ENCODE measurements at regions not wholly inside any gene's neighbourhood (a gene's known extent, or its start where the extent isn't known, plus 50 kb on each side); places are given as distances from the start of the nearest gene placed in this dataset.
"Not testable (repeated sequence)": the region's sequence is repeated elsewhere in the genome, so short reads cannot be mapped to it uniquely, and the experiment has no call there.

GRCh38 chr7:119968411-119968810, 304.6 kb upstream of the KCND2 start:
- not testable (repeated sequence) for DNase-seq

DNA sequence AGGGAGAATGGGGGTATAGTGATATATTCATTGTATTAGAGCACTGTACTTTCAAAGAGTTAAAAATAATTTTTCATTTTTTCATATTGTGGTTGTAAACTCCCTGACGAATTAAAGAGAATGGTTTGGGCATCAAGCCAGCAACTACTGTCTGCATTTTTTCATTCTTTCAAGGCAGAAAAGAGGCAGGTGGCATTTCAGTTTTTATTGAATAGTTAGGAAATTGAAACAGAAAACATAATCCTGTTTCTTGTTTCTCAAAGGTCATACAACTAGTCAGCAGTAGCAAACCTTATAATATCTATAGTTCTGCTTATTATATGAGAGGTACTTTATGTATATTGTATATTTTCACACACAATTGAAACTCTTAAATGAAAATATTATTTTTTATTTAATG, 303.9 kb upstream of the KCND2 start:
- no peak for DNase-seq

GRCh38 chr7:119969763-119970162, 303.2 kb upstream of the KCND2 start:
- no peak for DNase-seq

GRCh38 chr7:119974972-119975371, 298.0 kb upstream of the KCND2 start:
- DNase-seq = no peak

- DNase-seq = no peak
Observed at GRCh38 chr7:119982884-119983283, 290.1 kb upstream of the KCND2 start.

DNA sequence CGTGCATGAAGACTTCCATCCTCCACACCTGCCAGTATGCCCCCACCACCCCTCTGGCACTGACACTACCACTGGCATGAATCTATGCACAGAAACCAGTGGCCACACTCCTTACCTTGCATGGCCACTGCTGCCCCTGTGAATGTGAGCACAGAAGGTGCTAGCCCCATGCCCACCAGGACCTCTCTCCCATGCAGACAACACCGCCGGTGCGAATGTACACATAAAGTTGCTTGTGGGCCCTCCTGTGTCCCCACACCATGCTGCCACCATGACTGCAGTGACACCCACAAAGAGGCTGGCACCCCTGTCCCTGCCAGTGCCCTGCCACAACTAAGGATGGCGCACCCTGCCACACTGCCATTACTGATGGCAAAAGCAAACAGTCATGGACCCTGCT, 289.5 kb upstream of the KCND2 start:
- no peak for DNase-seq

DNA sequence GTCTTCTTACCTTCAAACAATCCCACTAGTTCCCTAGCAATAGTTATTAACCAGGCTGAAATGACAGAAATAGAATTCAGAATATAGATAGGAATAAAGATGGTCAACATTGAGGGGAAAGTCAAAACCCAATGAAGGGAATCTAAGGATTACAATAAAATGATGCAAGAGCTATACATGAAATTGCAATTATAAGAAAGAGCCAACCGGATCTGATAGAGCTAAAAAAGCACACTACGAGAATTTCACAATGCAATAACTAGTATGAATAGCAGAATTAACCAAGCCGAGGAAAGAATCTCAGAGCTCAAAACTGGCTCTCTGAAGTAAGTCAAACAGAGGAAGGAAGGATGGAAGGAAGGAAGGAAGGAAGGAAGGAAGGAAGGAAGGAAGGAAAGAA, 288.7 kb upstream of the KCND2 start:
- no peak for DNase-seq

- no peak for DNase-seq
Observed at GRCh38 chr7:119988401-119988800, 284.6 kb upstream of the KCND2 start.

DNA sequence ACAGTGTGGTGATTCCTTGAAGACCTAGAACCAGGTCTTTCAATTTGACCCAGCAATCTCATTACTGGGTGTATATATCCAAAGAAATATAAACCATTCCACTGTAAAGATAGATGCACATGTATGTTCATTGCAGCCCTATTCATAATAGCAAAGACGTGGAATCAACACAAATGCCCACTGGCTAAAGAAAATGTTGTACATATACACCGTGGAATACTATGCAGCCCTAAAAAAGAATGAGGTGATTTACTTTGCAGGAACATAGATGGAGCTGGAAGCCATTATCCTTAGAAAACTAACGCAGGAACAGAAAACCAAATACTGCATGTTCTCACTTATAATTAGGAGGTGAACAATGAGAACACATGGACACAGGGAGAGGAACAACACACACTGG, 278.0 kb upstream of the KCND2 start:
- DNase-seq = no peak

- no peak for DNase-seq
Observed at GRCh38 chr7:119996634-119997033, 276.3 kb upstream of the KCND2 start.

- no peak for DNase-seq
Observed at GRCh38 chr7:119999738-120000475, 273.1 kb upstream of the KCND2 start.

DNA sequence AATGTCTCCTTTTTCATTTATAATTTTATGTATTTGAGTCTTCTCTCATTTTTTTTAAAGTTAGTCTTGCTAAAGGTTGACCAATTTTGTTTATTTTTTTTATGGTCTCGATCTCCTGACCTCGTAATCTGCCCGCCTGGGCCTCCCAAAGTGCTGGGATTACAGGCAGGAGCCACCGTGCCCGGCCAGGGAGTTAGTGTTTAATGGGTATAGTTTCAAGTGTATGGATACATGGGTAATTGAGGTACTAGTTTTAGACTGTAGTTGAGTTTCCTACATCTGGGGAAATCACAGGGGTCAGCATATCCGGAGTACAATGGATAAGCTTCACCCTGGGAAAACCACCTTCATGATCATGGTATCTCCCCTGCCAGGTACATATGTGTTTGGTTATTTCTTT, 267.3 kb upstream of the KCND2 start:
- no peak for DNase-seq

- DNase-seq = not testable (repeated sequence)
Observed at GRCh38 chr7:120014301-120014700, 258.7 kb upstream of the KCND2 start.

DNA sequence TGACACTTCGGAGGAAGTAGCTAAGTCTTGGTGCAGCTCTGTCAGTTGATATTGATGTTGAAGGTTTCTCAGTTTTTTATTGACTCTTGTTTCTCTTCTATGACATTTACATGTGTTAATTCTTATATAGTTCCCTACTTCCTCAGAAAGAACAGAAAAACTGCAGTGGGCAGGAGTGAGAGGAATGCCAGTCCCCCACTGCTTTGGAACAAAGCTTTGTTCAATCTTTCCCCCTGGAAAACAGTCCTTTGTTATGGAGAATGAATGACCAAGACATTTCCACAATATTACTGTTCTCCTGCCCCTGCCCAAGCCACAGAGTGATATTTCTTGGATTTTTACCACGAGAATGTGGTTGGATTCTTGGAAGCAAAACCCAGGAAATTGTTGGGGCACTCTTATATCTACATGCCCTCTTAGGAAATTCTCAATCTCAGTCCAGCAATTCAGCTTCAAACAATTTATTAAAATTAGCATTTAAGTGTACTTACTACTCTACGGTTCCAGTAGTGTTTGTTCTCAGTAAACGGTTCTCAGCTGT, 258.0 kb upstream of the KCND2 start:
- no peak for DNase-seq

GRCh38 chr7:120021085-120021484, 251.9 kb upstream of the KCND2 start:
- no peak for DNase-seq

DNA sequence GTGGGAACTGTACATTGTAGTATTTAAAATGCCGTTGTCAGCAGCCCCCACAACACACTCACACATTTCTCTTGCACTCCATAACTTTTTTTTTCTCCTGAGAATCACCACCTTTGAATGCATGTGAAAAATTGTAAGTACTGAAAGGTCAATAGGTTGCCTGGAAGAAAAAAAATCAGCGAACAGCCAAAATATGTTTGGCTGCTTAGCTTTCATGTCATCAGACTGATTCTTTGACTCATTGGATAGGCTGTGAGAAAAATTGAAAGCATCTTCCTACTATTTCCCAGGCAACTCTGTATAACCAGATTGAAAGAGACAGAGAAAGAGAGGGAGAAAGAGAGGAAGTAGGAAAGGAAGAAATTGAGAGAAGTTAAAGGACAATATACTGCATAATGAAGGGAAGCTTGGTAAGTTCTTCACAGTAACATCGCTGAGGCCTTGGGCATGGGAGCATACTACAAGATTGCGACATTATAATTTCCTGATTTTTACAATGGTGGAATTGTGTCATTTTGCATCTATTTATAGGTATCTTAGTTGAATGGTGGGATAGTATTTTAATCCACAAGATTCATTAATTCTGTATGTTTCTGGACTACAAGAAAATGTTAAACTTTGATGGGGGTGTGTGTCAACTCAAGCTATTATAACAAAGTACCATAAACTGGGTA, 249.3 kb upstream of the KCND2 start:
- no peak for DNase-seq

GRCh38 chr7:120028636-120029035, 244.3 kb upstream of the KCND2 start:
- no peak for DNase-seq

GRCh38 chr7:120030876-120031275, 242.1 kb upstream of the KCND2 start:
- DNase-seq = no peak

- DNase-seq = no peak
Observed at GRCh38 chr7:120033114-120033513, 239.9 kb upstream of the KCND2 start.

DNA sequence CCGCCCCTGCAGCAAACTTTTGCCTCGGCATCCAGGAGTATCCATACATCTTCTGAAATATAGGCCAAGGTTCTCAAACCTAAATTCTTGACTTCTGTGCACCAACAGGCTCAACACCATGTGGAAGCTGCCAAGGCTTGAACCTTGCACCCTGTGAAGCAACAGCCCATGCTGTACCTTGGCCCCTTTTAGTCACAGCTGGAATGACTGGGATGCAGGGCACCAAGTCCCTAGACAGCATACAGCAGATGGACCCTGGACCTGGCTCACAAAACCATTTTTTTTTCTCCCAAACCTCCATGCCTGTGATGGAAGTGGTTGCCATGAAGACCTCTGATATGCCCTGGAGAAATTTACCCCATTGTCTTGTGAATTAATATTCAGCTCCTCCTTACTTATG, 233.8 kb upstream of the KCND2 start:
- DNase-seq = no peak

- no peak for DNase-seq
Observed at GRCh38 chr7:120041798-120042197, 231.2 kb upstream of the KCND2 start.

DNA sequence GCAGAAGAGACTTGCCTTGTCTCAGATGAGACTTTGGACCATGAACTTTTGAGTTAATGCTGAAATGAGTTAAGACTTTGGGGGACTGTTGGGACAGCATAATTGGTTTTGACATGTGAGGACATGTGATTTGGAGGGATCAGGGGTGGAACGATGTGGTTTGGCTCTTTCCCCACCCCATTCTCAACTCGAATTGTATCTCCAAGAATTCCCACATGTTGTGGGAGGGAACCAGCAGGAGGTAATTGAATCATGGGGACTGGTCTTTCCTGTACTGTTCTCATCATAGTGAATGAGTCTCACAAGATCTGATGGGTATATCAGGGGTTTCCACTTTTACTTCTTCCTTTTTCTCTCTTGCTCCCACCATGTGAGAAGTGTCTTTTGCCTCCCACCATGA, 229.7 kb upstream of the KCND2 start:
- DNase-seq = no peak

- DNase-seq = no peak
Observed at GRCh38 chr7:120052884-120053382, 220.0 kb upstream of the KCND2 start.

- no peak for DNase-seq
Observed at GRCh38 chr7:120053390-120053961, 219.5 kb upstream of the KCND2 start.
